ENCODE measurements at regions not wholly inside any gene's neighbourhood (a gene's known extent, or its start where the extent isn't known, plus 50 kb on each side); places are given as distances from the start of the nearest gene placed in this dataset.

GRCh38 chr18:56517761-56518160 is 120.6 kb downstream of the TXNL1 start:
- BruUV-seq (replicated peaks) = no TSS peak
- WGBS (ENCODE audit: insufficient coverage, low coverage, missing lambda C conversion rate) = 5% methylated on average over 9 of the region's 9 CpGs
- intact Hi-C loops (cut with micrococcal nuclease) = no loop called here
- H4K20me1 ChIP-seq (replicated peaks; ENCODE audit: control insufficient read depth, insufficient read depth, low read length) = no peaks in the 10 kb centered on the region
- in situ Hi-C loops (cut with MboI) = no loop called here
- POLR2A ChIA-PET = no interaction called here
- TF ChIP-seq TGIF2 (CRISPR knock-in tag; IDR thresholded peaks at IDR 0.05) = no peak
- TF ChIP-seq ARID2 (IDR thresholded peaks at IDR 0.05) = no peak
- no peak for FAIRE-seq
- no peak for DNase-seq (ENCODE audit: extremely low read depth in 1 of 4, low spot score in 3 of 4)
- no peak overlapping the region for H2AFZ ChIP-seq (ENCODE audit: low read depth, low read length)
- H3K36me3 ChIP-seq (ENCODE audit: control insufficient read depth, insufficient read depth, low read length) = no peaks in the 10 kb centered on the region
- CTCF ChIA-PET (ENCODE audit: low intra/inter-chr PET ratio) = no interaction called here
- no peaks in the 10 kb centered on the region for H3K9me1 ChIP-seq (ENCODE audit: control insufficient read depth, insufficient read depth, low read length)
- H3K27me3 ChIP-seq (ENCODE audit: control insufficient read depth in 2 of 2, insufficient read depth in 2 of 2, low read length in 2 of 2) = peaks cover 0 to 3% of the 10 kb centered on the region in 2 experiments; a peak in 1 of 5 replicates
- H3K9ac ChIP-seq (ENCODE audit: insufficient read depth in 1 of 2, low read depth in 2 of 2, low read length in 2 of 2) = no peak overlapping the region
- H3K79me2 ChIP-seq (ENCODE audit: control insufficient read depth, insufficient read depth, low read length) = no peaks in the 10 kb centered on the region
- H3K27ac ChIP-seq (ENCODE audit: extremely low read depth, low read depth, low read length) = no peak overlapping the region
- no peak overlapping the region for H3K4me2 ChIP-seq (ENCODE audit: insufficient read depth, low read length)
- H3K4me1 ChIP-seq (replicated peaks in 1 of 2; ENCODE audit: control insufficient read depth in 2 of 2, insufficient read depth in 2 of 2, low read length in 2 of 2) = no peaks in the 10 kb centered on the region
- no peaks in the 10 kb centered on the region for H3K9me3 ChIP-seq (replicated peaks; ENCODE audit: control insufficient read depth, insufficient read depth, low read depth, low read length)
- ATAC-seq = no peak
- H3K4me3 ChIP-seq = no peak overlapping the region

GRCh38 chr18:56517196-56517595 is 121.2 kb downstream of the TXNL1 start:
- BruUV-seq (replicated peaks) = no TSS peak
- ChIA-PET CTCF (ENCODE audit: low intra/inter-chr PET ratio) (no interaction called here), POLR2A (no interaction called here)
- Histone ChIP-seq H3K27ac (ENCODE audit: extremely low read depth, low read depth, low read length) (no peak overlapping the region), H2AFZ (ENCODE audit: low read depth, low read length) (no peak overlapping the region), H3K4me1 (replicated peaks in 1 of 2; ENCODE audit: control insufficient read depth in 2 of 2, insufficient read depth in 2 of 2, low read length in 2 of 2) (no peaks in the 10 kb centered on the region), H3K36me3 (ENCODE audit: control insufficient read depth, insufficient read depth, low read length) (no peaks in the 10 kb centered on the region), H3K27me3 (ENCODE audit: control insufficient read depth in 2 of 2, insufficient read depth in 2 of 2, low read length in 2 of 2) (peaks cover 0 to 3% of the 10 kb centered on the region in 2 experiments; a peak in 1 of 5 replicates), H3K9me3 (replicated peaks; ENCODE audit: control insufficient read depth, insufficient read depth, low read depth, low read length) (no peaks in the 10 kb centered on the region), H3K79me2 (ENCODE audit: control insufficient read depth, insufficient read depth, low read length) (no peaks in the 10 kb centered on the region), H3K4me2 (ENCODE audit: insufficient read depth, low read length) (no peak overlapping the region), H3K4me3 (no peak overlapping the region), H3K9me1 (ENCODE audit: control insufficient read depth, insufficient read depth, low read length) (no peaks in the 10 kb centered on the region), H3K9ac (ENCODE audit: insufficient read depth in 1 of 2, low read depth in 2 of 2, low read length in 2 of 2) (no peak overlapping the region), H4K20me1 (replicated peaks; ENCODE audit: control insufficient read depth, insufficient read depth, low read length) (no peaks in the 10 kb centered on the region)
- DNase-seq (ENCODE audit: extremely low read depth in 1 of 4, low spot score in 3 of 4) = no peak
- intact Hi-C loops (cut with micrococcal nuclease) (no loop called here), in situ Hi-C loops (cut with MboI) (no loop called here)
- 3% methylated on average over 4 of the region's 4 CpGs for WGBS (ENCODE audit: insufficient coverage, low coverage, missing lambda C conversion rate)
- no peak for ATAC-seq
- FAIRE-seq = no peak
- TF ChIP-seq ZBTB7A (IDR thresholded peaks at IDR 0.05; ENCODE audit: borderline replicate concordance, control insufficient read depth, low read depth, low read length) (no peak), RUNX1 (IDR thresholded peaks at IDR 0.05; ENCODE audit: low read depth) (no peak), EP400 (IDR thresholded peaks at IDR 0.05) (no peak), ZNF239 (CRISPR knock-in tag; IDR thresholded peaks at IDR 0.05) (no peak), ZNF785 (CRISPR knock-in tag; IDR thresholded peaks at IDR 0.05) (no peak), SNAPC5 (CRISPR knock-in tag; IDR thresholded peaks at IDR 0.05) (no peak), MXD1 (CRISPR knock-in tag; IDR thresholded peaks at IDR 0.05; ENCODE audit: borderline replicate concordance, poor library complexity, severe bottlenecking) (no peak)
- TF ChIP-seq, protein P1, sequence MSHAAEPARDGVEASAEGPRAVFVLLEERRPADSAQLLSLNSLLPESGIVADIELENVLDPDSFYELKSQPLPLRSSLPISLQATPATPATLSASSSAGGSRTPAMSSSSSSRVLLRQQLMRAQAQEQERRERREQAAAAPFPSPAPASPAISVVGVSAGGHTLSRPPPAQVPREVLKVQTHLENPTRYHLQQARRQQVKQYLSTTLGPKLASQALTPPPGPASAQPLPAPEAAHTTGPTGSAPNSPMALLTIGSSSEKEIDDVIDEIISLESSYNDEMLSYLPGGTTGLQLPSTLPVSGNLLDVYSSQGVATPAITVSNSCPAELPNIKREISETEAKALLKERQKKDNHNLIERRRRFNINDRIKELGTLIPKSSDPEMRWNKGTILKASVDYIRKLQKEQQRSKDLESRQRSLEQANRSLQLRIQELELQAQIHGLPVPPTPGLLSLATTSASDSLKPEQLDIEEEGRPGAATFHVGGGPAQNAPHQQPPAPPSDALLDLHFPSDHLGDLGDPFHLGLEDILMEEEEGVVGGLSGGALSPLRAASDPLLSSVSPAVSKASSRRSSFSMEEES (CRISPR knock-in tag; IDR thresholded peaks at IDR 0.05) = no peak
- TF ChIP-seq, protein P2, sequence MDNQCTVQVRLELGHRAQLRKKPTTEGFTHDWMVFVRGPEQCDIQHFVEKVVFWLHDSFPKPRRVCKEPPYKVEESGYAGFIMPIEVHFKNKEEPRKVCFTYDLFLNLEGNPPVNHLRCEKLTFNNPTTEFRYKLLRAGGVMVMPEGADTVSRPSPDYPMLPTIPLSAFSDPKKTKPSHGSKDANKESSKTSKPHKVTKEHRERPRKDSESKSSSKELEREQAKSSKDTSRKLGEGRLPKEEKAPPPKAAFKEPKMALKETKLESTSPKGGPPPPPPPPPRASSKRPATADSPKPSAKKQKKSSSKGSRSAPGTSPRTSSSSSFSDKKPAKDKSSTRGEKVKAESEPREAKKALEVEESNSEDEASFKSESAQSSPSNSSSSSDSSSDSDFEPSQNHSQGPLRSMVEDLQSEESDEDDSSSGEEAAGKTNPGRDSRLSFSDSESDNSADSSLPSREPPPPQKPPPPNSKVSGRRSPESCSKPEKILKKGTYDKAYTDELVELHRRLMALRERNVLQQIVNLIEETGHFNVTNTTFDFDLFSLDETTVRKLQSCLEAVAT (IDR thresholded peaks at IDR 0.05) = no peak
- TF ChIP-seq, protein P3, sequence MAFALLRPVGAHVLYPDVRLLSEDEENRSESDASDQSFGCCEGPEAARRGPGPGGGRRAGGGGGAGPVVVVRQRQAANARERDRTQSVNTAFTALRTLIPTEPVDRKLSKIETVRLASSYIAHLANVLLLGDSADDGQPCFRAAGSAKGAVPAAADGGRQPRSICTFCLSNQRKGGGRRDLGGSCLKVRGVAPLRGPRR (CRISPR knock-in tag; IDR thresholded peaks at IDR 0.05) = no peak
